HEK293 (cell line): ENCODE measurements at regions not wholly inside any gene's neighbourhood (a gene's known extent, or its start where the extent isn't known, plus 50 kb on each side); places are given as distances from the start of the nearest gene placed in this dataset.

Source experiments
- CTCF ChIA-PET: fragments of 350-600 bp; formaldehyde crosslinking; extraction: SDS; loops from one replicate; lab custom pipeline; 2021; ENCODE audit warnings: antibody characterized with exemption; lab: Yijun Ruan, JAX
- POLR2A ChIA-PET: fragments of 300-600 bp; formaldehyde crosslinking; extraction: SDS; loops from one replicate; lab custom pipeline; 2020; ENCODE audit warnings: antibody characterized with exemption, inconsistent platforms; lab: Yijun Ruan, JAX
- H3K27ac ChIP-seq: fragments of 200-500 bp; sonication (Bioruptor generic); 2 replicates; pipeline ENCODE4 v1.5.1; 2014; ENCODE audit warnings: low read depth, low read length, control low read depth, inconsistent platforms; ENCODE audit errors: extremely low read depth
- H3K36me3 ChIP-seq, 2 experiments: fragments of 200-500 bp in 1 of 2; sonication (Bioruptor generic) in 1 of 2; 1 replicate in 1 of 2; 2 replicates in 1 of 2; pipeline ENCODE4 v1.5.1; 2014 to 2017; ENCODE audit warnings: inconsistent platforms in 2 of 2, low read length in 2 of 2; ENCODE audit not compliant: control insufficient read depth in 2 of 2, insufficient read depth in 1 of 2
- H3K4me1 ChIP-seq: fragments of 200-500 bp; sonication (Bioruptor generic); 2 replicates; pipeline ENCODE4 v1.5.1; 2014; ENCODE audit warnings: mild to moderate bottlenecking, low read length, inconsistent platforms; ENCODE audit not compliant: control insufficient read depth, insufficient read depth
- H3K4me3 ChIP-seq: 2 replicates; pipeline ENCODE4 v1.5.1; 2011; ENCODE audit warnings: low read depth, mild to moderate bottlenecking, control low read depth, low read length, moderate library complexity
- H3K9me3 ChIP-seq: fragments of 200-500 bp; sonication (Bioruptor generic); 2 replicates; pipeline ENCODE4 v1.5.1; 2014; ENCODE audit warnings: low read depth, low read length, inconsistent platforms; ENCODE audit not compliant: control insufficient read depth, insufficient read depth
- FEZF1 ChIP-seq: fragments of 450-650 bp; formaldehyde crosslinking; IDR thresholded peaks from 2 replicates; pipeline ENCODE4 v1.5.1; 2016; ENCODE audit warnings: missing biosample characterization, missing genetic modification characterization
- GFI1B ChIP-seq: fragments of 450-650 bp; formaldehyde crosslinking; IDR thresholded peaks from 2 replicates; pipeline ENCODE4 v1.5.1; 2016; ENCODE audit warnings: missing biosample characterization, missing genetic modification characterization
- HOXA7 ChIP-seq: sonication (generic); formaldehyde crosslinking; IDR thresholded peaks from 2 replicates; pipeline ENCODE4 v1.8.1; 2022; ENCODE audit warnings: missing genetic modification reagents, borderline replicate concordance
- HOXC10 ChIP-seq: sonication (generic); formaldehyde crosslinking; IDR thresholded peaks from 2 replicates; pipeline ENCODE4 v1.8.1; 2023; ENCODE audit warnings: mild to moderate bottlenecking, missing genetic modification reagents
- OSR2 ChIP-seq: fragments of 450-650 bp; formaldehyde crosslinking; IDR thresholded peaks from 2 replicates; pipeline ENCODE4 v1.5.1; 2016; ENCODE audit warnings: missing biosample characterization, missing genetic modification characterization
- REST ChIP-seq: fragments of 450-650 bp; formaldehyde crosslinking; IDR thresholded peaks from 2 replicates; pipeline ENCODE4 v1.5.1; 2016; ENCODE audit warnings: missing biosample characterization, missing genetic modification characterization
- ZBTB17 ChIP-seq: fragments of 450-650 bp; formaldehyde crosslinking; IDR thresholded peaks from 2 replicates; pipeline ENCODE4 v1.5.1; 2016; ENCODE audit warnings: missing biosample characterization, missing genetic modification characterization
- ZBTB26 ChIP-seq: fragments of 450-650 bp; formaldehyde crosslinking; optimal IDR thresholded peaks from 2 replicates; pipeline ENCODE3; 2016; ENCODE audit warnings: missing biosample characterization, mild to moderate bottlenecking, missing genetic modification characterization
- ZIC2 ChIP-seq: fragments of 450-650 bp; formaldehyde crosslinking; IDR thresholded peaks from 2 replicates; pipeline ENCODE4 v1.5.1; 2016; ENCODE audit warnings: missing biosample characterization, missing genetic modification characterization
- ZNF16 ChIP-seq: fragments of 450-650 bp; formaldehyde crosslinking; IDR thresholded peaks from 2 replicates; pipeline ENCODE4 v1.5.1; 2016; ENCODE audit warnings: low read depth, missing biosample characterization, missing genetic modification characterization
- ZNF214 ChIP-seq: fragments of 450-650 bp; formaldehyde crosslinking; IDR thresholded peaks from 2 replicates; pipeline ENCODE4 v1.5.1; 2017; ENCODE audit warnings: missing biosample characterization, mild to moderate bottlenecking, missing genetic modification characterization, borderline replicate concordance
- ZNF23 ChIP-seq: fragments of 450-650 bp; formaldehyde crosslinking; IDR thresholded peaks from 2 replicates; pipeline ENCODE4 v1.5.1; 2016; ENCODE audit warnings: missing biosample characterization, missing genetic modification characterization, borderline replicate concordance
- ZNF266 ChIP-seq: fragments of 450-650 bp; formaldehyde crosslinking; IDR thresholded peaks from 2 replicates; pipeline ENCODE4 v1.5.1; 2016; ENCODE audit warnings: missing biosample characterization, missing genetic modification characterization, low read depth
- ZNF274 ChIP-seq, 2 experiments: fragments of 200-500 bp in 1 of 2; fragments of 450-650 bp in 1 of 2; sonication (Bioruptor generic) in 1 of 2; formaldehyde crosslinking in 1 of 2; IDR thresholded peaks; 2 replicates each; pipeline versions ENCODE4 v1.5.1 to v1.6.1; 2014 to 2016; ENCODE audit warnings: borderline replicate concordance in 1 of 2, inconsistent platforms in 1 of 2, low read length in 1 of 2, missing biosample characterization in 1 of 2, missing genetic modification characterization in 1 of 2
- ZNF302 ChIP-seq: fragments of 450-650 bp; formaldehyde crosslinking; IDR thresholded peaks from 2 replicates; pipeline ENCODE4 v1.5.1; 2016; ENCODE audit warnings: missing biosample characterization, missing genetic modification characterization, low read depth
- ZNF350 ChIP-seq: fragments of 450-650 bp; formaldehyde crosslinking; IDR thresholded peaks from 2 replicates; pipeline ENCODE4 v1.5.0; 2017; ENCODE audit warnings: missing biosample characterization, mild to moderate bottlenecking, missing genetic modification characterization
- ZNF423 ChIP-seq: fragments of 450-650 bp; formaldehyde crosslinking; IDR thresholded peaks from 2 replicates; pipeline ENCODE4 v1.5.1; 2016; ENCODE audit warnings: missing biosample characterization, missing genetic modification characterization
- ZNF488 ChIP-seq: fragments of 450-650 bp; formaldehyde crosslinking; IDR thresholded peaks from 2 replicates; pipeline ENCODE4 v1.5.1; 2016; ENCODE audit warnings: missing biosample characterization, missing genetic modification characterization
- ZNF600 ChIP-seq: fragments of 450-650 bp; formaldehyde crosslinking; IDR thresholded peaks from 2 replicates; pipeline ENCODE4 v1.5.1; 2016; ENCODE audit warnings: missing biosample characterization, missing genetic modification characterization
- ZNF747 ChIP-seq: fragments of 450-650 bp; formaldehyde crosslinking; IDR thresholded peaks from 2 replicates; pipeline ENCODE4 v1.5.1; 2016; ENCODE audit warnings: missing biosample characterization, missing genetic modification characterization
- ZNF776 ChIP-seq: fragments of 450-650 bp; formaldehyde crosslinking; IDR thresholded peaks from 2 replicates; pipeline ENCODE4 v1.5.0; 2017; ENCODE audit warnings: missing biosample characterization, missing genetic modification characterization, borderline replicate concordance

- no peak for TF ChIP-seq FEZF1 (tag by site-specific recombination)
- no peak for TF ChIP-seq ZNF488 (tag by site-specific recombination)
- no peak for TF ChIP-seq ZNF274 (IDR thresholded peaks at IDR 0.05; ENCODE audit: low read length)
- no peak for TF ChIP-seq ZNF274 (tag by site-specific recombination; IDR thresholded peaks at IDR 0.05; ENCODE audit: borderline replicate concordance)
- TF ChIP-seq ZBTB17 (tag by site-specific recombination) = no peak
- no peak for TF ChIP-seq HOXC10 (CRISPR knock-in tag)
- no peak for TF ChIP-seq ZNF776
- TF ChIP-seq ZNF16 (tag by site-specific recombination) = no peak
Observed at GRCh38 chr2:237254911-237255578, 158.9 kb downstream of the COL6A3 start (continued).

GRCh38 chr2:237256887-237257286 is 157.1 kb downstream of the COL6A3 start:
- Histone ChIP-seq H3K4me1 (no peaks in the 10 kb centered on the region; the same call in 1 of the 2 replicates), H3K27ac (no peak overlapping the region), H3K4me3 (no peak overlapping the region), H3K9me3 (no peaks in the 10 kb centered on the region), H3K36me3 (no peaks in the 10 kb centered on the region)
- TF ChIP-seq ZNF23 (tag by site-specific recombination) = no peak
- ChIA-PET POLR2A (interaction anchor here (1.1 kb wide), 1 partner anchor 10 kb away, joined by 3 read pairs; no protein-coding TSS in a partner anchor), CTCF (no interaction called here)

GRCh38 chr2:237257471-237257951 is 156.5 kb downstream of the COL6A3 start:
- CTCF ChIA-PET = no interaction called here
- TF ChIP-seq ZNF214 (tag by site-specific recombination) = no peak
- no peaks in the 10 kb centered on the region for H3K36me3 ChIP-seq
- no peaks in the 10 kb centered on the region; the same call in 1 of the 2 replicates for H3K4me1 ChIP-seq
- H3K4me3 ChIP-seq = no peak overlapping the region
- POLR2A ChIA-PET = interaction anchor here (1.1 kb wide), 1 partner anchor 10 kb away, joined by 3 read pairs; no protein-coding TSS in a partner anchor
- H3K27ac ChIP-seq = no peak overlapping the region
- H3K9me3 ChIP-seq = no peaks in the 10 kb centered on the region

- Histone ChIP-seq H3K36me3 (no peaks in the 10 kb centered on the region), H3K4me3 (no peak overlapping the region), H3K9me3 (no peaks in the 10 kb centered on the region), H3K27ac (no peak overlapping the region), H3K4me1 (no peaks in the 10 kb centered on the region; the same call in 1 of the 2 replicates)
- ChIA-PET CTCF (no interaction called here), POLR2A (interaction anchor here (1.0 to 1.1 kb wide), 2 partner anchors 9 to 173 kb away, joined by 3 read pairs; partner anchors contain the start of gene COPS8)
- TF ChIP-seq ZNF600 (tag by site-specific recombination) = no peak
- TF ChIP-seq GFI1B (tag by site-specific recombination) = no peak
- TF ChIP-seq ZIC2 = no peak
- TF ChIP-seq ZBTB26 (tag by site-specific recombination) = no peak
- no peak for TF ChIP-seq ZNF266 (tag by site-specific recombination)
- TF ChIP-seq HOXA7 (CRISPR knock-in tag) = no peak
- TF ChIP-seq ZNF747 (tag by site-specific recombination) = no peak
- TF ChIP-seq ZNF423 (tag by site-specific recombination) = no peak
- TF ChIP-seq ZNF350 (tag by site-specific recombination) = no peak
- TF ChIP-seq ZNF302 (tag by site-specific recombination) = no peak
- TF ChIP-seq REST (tag by site-specific recombination) = no peak
- no peak for TF ChIP-seq OSR2
Observed at GRCh38 chr2:237258116-237258515, 155.8 kb downstream of the COL6A3 start.
